ENCODE measurements at regions not wholly inside any gene's neighbourhood (a gene's known extent, or its start where the extent isn't known, plus 50 kb on each side); places are given as distances from the start of the nearest gene placed in this dataset.

- DNase-seq, result no peak
Observed at GRCh38 chr2:174667250-174667860, 69.8 kb upstream of the WIPF1 start.

GRCh38 chr2:174666845-174667244 lies 69.2 kb upstream of the WIPF1 start:
- no peak for DNase-seq

- DNase-seq, result no peak
Observed at GRCh38 chr2:174666312-174666711, 68.7 kb upstream of the WIPF1 start.

- DNase-seq, result no peak
Observed at GRCh38 chr2:174664084-174664759, 66.6 kb upstream of the WIPF1 start.

GRCh38 chr2:174663550-174663949 lies 65.9 kb upstream of the WIPF1 start:
- no peak for DNase-seq

GRCh38 chr2:174662859-174663258 lies 65.3 kb upstream of the WIPF1 start:
- no peak for DNase-seq

- DNase-seq, result no peak
Observed at GRCh38 chr2:174662459-174662858, 64.9 kb upstream of the WIPF1 start.

GRCh38 chr2:174660984-174661675 lies 63.5 kb upstream of the WIPF1 start:
- no peak for DNase-seq

- DNase-seq, result no peak
Observed at GRCh38 chr2:174659069-174659900, 61.7 kb upstream of the WIPF1 start.

GRCh38 chr2:174656676-174657176 lies 59.1 kb upstream of the WIPF1 start:
- no peak for DNase-seq

- DNase-seq, result no peak
Observed at GRCh38 chr2:174656035-174656434, 58.4 kb upstream of the WIPF1 start.

- DNase-seq, result no peak
Observed at GRCh38 chr2:174654419-174654941, 56.9 kb upstream of the WIPF1 start.

GRCh38 chr2:174648896-174649295 lies 51.3 kb upstream of the WIPF1 start:
- no peak for DNase-seq
